ENCODE measurements at regions not wholly inside any gene's neighbourhood (a gene's known extent, or its start where the extent isn't known, plus 50 kb on each side); places are given as distances from the start of the nearest gene placed in this dataset.

DNA sequence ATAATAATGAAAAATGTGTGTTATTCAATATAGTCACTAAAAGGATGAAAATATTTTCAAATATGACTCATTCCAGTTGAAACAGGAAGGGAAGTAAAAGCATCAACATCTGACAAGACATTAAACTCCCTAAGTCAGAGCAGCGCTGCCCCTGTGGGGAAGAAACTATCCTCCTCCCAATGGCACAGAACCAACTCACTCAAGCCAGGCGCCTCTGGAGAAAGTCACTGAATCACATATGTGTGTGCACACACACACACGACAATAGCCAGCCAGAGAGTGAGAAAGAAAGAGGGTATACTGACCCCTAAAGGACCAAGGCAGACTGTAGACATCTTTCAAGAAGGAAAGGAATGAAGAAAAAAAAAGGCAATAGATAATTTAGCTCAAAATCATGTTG is 126.9 kb downstream of the SETD4 start:
- DNase-seq (ENCODE audit: low read depth): peak; percentile 61

DNA sequence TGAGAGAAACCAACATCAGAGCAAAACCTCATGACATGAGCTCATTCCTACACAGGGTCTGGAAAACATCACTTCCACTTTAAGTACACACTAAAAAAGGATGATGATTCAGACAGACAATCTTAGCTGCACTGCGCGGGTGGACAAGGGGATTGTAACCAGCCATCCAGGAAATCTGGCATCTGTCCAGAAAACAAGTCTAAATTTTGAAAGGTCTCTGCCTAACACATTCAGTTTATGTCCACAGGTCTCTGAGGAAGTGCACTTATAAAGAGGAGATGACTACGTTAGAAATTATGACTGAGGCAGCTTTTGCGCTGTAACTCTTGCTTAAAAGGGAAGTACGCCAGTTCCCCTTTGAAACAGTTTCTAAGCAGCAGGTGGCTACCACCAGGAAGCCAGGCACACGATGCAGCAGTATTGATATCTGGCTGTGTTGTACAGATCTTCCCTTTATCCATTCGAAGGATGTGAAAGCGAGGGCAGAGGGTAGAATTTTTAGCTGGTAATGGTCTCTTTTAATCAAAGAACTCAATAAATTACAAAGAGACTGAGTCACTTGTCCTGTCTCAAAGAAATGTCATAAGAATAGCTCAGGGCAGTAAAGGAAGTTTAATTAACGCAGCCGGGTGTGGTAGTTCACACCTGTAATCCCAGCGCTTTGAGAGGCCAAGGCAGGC is 128.0 kb downstream of the SETD4 start:
- peak; percentile 49 for DNase-seq (ENCODE audit: low read depth)

DNA sequence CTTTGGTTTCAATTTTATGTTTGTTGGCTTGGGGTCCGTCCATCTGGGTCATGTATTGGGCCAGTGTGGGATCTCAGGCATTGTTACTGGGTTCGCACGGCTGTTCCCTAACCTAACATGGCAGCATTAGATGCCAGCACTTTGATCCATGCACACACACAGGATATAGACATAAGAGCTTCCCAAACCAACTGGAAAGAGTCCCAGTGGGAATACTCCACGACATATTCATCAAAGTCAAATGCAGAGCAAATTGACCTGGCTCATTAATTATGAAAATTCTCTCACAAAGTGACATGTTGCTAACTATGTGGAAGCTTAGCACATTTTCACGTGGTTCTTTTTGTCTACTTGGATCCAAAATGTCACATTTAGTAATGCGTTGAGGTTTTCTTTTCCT is 130.4 kb downstream of the SETD4 start:
- DNase-seq (ENCODE audit: low read depth): no peak

DNA sequence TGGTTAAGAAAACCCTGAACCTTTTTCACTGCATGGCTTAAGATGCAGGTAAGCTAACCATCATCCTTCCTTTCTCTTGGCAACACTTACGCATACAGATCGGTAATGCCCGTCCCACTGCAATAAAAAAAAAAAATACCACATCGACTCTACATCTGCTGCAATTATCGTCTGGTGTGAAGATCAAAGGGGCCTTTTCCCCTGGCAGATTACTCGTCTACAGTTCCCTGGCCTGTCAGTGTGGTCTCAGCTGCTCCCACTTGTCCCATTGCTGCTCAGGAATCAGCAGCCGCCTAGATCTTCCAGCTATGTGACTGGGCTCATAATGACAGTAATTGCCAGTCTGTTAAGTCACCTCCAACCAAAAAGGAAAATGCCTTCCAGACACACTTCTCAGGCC is 133.1 kb downstream of the SETD4 start:
- no peak for DNase-seq (ENCODE audit: low read depth)

DNA sequence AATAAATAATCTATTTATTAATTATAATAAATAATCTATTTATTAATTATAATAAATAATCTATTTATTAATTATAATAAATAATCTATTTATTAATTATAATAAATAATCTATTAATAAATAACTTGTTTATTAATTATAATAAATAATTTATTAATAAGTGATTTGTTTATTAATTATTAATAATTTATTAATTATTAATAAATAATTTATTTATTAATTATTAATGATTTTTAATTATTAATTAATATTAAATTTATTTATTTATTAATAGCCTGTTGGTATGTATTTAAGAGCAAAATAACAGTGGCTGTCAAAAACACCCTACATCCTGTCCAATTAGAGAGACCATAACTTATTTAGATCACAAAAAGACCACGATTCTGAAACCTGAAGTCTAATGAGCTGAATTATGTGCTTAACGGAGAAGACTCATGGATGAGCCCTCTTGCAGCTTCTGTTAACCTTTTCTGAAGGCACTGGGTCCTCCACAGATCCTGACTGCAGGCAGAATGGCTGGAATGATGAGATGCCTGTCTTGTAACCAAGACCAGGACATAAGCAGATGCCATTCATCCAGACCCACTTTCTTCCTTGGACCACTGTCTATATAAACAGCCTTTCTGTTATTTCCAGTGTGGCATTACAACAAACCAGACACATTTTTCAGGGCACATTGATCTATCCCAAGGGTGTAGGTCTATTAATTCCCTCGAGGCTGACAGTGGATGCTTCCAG is 134.2 kb downstream of the SETD4 start:
- DNase-seq (ENCODE audit: low read depth): no peak

DNA sequence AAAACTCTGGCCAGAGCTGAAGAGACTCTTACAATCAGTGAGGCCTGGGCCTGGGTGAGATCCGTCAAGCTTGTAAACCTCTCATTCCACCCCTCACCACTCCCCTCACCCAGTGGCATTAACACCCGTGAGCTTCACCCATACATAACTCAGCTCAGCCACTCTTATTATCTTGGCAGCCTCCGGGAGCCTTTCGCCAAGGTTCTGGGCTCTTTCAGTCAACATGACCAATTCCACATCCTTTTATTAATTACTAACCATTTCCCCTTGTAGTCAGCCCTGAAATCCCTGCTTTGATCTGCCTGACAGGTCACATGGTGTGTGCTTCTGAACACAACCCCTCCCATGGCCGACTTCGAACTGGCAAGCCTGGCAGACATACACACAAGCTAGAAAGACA is 134.8 kb downstream of the SETD4 start:
- no peak for DNase-seq (ENCODE audit: low read depth)

DNA sequence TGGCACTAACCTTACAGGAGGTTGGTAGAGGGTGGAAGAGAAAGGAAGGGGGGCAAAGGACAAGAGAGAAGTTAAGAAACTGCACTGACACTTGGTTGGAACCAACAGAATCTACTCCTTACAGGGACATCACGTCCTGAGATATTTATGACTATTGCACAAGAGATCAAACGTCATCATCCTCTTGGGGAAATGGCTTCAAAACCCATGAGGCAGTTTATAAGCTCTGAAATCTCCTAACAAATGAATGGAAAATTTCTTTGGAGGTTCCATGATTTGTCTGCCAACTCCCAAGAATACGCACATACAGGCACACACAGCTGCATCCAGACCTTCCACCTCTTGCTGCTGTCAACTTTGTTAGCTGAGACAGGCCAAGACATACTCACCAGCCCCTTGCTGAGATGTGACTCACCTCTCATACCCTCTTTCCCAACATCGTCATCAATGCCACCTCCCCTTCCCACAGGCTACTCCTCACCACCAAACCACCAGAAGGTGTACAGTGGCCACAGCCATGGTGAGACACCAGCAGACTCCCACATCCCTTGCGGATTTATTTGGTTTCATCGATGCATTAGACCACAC is 135.5 kb downstream of the SETD4 start:
- DNase-seq (ENCODE audit: low read depth): no peak

DNA sequence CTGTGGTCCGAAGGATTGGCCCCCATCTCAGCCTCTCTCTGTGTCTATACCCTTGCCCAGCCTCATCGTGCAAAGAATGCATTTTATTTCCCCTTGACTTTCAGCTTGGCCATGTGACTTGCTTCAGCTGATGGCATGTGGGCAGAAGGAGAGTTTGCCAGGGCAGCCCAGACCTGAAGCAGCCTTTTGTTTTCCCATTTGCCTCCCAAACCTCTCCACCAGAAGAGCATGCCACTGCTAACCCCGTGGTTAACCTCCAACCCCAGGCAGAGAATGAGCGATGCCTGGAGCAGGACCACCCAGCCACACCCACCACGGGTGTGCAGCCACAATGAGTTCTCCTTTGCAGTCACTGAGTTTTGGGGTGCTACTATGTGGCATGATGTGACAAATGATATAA is 136.4 kb downstream of the SETD4 start:
- DNase-seq (ENCODE audit: low read depth): no peak

DNA sequence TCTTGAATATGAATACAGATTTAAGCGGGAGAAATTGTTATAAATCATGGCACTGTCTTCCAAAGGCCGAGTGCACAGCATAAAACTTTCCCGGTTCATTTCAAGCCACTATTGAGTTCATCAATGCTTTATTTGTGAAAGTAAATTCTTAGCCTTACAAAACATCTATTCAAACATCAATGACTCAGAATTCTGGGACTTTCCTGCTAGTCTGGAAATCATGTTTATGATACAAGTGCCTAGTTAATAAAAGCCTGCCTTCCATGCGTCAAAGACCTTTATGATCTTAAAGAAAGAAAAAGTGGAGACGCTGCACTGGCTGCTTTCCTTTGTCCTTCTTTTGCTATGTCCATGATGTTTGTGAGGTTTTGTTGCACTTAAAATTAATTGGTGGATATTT is 137.7 kb downstream of the SETD4 start:
- no peak for DNase-seq (ENCODE audit: low read depth)

DNA sequence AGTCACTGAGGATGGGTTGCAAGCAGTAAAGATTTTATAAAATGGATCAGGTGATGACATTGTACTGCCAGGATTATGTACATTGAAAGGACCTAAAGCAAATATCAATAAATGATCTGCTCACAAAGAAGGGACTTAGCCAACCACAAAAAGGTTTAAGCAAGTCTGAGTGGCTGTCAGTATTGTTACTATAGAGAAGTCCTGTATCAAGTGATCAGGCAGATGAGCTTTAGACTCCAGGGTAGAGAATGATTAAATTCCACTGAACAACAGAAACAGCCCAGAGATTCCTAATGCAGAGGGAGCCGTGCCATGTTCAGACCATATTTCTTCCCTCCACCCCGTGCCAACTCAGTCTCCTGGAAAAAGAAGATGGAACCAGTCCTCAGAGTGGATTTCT is 138.9 kb downstream of the SETD4 start:
- no peak for DNase-seq (ENCODE audit: low read depth)

DNA sequence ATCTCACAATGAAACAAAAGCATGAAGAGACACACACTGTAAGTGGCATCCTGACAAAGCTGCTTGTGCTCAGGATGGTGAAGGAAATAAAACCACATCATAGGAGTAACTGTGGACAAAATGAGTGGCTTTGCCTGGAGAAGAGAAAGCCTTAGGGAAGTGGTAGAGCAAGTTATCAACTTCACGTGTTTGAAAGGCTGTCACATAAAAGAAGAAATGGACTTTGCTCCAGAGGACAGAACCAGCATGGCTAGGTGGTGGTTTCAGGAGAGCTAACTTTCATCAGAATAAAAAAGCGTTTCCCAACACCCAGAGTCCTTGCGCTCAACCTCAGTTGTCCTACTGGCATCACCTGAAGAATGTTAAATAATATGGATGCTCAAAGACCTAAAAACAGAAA is 139.9 kb downstream of the SETD4 start:
- DNase-seq (ENCODE audit: low read depth): no peak

DNA sequence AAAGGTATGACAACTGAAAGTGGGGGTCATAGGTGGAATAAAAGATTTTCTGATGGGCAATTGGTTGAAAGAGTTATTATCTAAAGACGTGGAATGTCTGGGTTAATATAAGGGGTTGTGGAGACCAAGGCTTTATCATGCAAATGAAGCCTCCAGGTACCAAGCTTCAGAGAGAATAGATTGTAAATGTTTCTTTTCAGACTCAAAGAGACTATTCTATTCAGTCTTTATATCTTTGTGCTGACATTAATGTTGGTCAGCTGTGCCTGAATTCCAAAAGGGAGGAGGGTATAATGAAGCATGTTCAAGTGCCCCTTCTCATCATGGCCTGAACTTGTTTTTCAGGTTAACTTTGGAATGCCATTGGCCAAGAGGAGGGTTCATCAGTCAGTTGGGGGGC is 145.3 kb downstream of the SETD4 start:
- no peak for DNase-seq (ENCODE audit: low read depth)

DNA sequence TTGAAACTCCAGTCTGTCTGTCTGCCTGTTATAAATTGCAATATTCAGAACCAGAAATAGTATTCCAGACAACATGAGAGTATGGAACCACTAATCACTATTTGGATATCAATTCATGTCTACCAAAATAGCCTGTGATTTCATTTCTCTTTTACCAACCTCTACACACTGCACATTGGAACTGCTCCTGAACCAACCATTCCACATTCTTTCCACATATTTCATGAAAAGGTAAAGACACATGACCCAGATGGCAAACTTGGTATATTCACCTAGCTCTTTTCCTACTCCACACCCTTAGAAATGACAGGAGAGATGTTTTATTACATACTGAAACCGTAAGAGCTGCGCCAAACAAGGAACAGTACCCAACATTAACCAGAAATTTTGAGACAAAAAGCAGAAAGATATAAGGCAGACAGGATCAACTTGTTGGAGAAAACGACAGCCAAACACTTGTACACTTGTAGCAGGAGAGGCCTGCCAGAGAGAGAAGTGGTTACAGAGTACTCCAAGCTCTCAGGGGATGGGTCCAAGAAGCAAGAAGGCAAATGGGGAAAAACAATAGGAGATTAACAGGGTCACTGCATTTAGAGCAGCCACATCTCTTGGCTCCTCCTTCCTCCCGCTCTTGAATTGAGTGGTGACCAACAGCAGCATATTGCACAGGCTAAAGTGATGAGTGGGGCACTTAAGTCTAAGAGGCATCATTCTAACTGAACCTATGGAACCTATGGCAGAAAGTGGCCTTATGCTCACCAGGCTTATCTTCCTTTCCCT is 148.7 kb downstream of the SETD4 start:
- DNase-seq (ENCODE audit: low read depth): no peak

DNA sequence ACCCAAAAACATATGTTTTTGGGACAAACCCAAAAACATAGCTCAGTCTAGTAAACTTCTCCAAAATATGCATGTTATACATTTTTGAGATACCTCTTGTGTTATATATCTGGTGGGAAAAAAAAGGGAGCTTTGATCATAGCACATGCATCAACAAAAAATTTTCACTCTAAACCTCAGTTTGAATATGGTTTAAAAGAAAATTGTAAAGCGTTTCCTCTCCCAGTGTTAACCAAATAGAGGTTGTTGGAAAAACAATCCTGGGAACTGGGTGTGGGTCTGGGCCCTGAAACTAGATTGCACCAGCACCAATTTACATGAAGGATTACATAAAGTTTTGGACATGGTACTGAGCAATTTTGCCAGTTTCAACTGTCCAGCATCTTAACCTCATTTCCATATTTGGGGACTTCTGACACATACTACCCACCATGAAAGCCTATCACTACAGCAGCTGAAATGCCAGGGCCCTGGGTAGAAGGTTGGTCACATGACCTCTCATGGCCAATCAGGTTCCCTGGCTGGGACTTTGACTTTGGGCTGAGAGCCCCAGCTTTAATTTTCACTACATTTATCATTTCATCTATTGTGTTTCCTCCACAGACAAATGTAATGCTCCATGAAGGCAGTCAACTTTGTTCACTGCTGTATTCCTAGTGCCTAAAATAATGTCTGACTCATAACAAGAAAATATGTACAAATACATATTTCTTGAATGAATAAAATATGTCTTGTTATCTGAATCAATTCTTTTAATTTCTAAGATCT is 150.7 kb downstream of the SETD4 start:
- DNase-seq (ENCODE audit: low read depth): no peak

DNA sequence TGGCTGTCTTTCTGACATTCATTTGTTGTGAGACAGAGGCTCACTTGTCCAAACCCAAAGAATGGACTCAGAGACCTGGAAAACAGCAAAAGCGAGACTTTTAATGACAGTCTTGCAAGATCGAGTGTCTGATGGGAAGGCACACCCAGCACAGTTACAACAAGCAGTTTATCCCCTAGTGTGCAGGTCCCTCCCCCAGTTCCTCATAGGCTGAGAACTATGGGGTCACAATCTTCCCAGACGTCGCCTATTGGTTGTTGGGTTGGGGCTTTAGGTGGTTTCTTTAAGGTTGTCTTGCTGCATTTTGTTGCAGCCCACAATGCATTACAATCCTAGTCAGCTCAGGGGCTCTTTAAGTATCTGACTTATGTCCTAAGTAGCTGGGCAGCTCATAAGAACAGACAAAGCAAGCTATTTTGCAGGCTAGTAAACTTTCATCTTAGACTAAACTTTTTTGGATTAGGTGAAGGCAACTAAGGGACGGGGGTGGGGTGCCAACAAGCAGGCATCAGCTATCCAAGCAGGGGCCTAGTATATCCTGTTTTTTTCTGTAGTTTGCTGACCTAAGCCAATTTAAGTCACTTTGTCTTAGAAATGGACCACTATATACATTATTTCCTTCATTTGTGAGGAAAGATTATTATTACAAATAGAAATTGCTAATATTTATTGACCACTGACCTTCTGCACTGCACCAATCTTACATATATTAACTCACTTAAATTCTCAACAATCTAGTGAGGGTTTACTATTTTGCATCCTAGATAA is 151.8 kb downstream of the SETD4 start:
- DNase-seq (ENCODE audit: low read depth): no peak

DNA sequence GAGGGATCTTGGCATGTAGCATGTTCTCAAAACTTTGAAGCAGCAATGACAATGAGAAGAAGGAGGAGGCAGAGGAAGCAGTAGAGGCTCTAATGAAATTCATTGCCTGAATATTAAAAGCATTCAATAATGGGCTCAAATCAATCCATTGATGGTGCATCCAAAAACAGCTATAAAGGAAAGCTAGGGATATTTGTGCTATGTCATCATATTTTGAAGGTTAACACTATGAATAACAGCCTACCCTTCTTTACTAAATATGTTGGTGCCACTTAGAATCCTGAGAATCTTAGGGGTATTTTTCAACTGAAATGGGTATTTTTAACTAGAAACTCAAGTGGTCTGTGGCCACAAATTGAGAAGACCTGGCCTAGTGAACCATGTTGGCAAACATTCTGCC is 153.7 kb downstream of the SETD4 start:
- DNase-seq (ENCODE audit: low read depth): no peak

DNA sequence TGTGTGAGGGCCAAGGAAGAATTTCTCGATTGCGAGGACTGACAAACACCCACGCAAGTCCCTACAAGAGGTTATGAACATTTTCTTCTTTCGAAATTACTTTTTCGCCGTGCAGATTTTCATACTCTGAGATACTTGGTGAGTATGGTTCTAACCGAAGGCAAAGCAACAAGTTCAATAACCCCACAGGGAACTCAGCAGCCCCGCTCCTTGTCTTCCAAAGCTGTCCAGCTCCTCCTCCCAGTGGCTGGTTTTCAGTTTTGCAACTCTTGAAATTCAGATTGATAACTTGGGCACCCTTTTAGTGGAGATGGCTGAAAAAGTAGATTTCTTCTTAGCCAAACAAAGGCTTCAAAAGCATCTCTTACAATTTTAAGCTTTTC is 154.4 kb downstream of the SETD4 start:
- no peak for DNase-seq (ENCODE audit: low read depth)

DNA sequence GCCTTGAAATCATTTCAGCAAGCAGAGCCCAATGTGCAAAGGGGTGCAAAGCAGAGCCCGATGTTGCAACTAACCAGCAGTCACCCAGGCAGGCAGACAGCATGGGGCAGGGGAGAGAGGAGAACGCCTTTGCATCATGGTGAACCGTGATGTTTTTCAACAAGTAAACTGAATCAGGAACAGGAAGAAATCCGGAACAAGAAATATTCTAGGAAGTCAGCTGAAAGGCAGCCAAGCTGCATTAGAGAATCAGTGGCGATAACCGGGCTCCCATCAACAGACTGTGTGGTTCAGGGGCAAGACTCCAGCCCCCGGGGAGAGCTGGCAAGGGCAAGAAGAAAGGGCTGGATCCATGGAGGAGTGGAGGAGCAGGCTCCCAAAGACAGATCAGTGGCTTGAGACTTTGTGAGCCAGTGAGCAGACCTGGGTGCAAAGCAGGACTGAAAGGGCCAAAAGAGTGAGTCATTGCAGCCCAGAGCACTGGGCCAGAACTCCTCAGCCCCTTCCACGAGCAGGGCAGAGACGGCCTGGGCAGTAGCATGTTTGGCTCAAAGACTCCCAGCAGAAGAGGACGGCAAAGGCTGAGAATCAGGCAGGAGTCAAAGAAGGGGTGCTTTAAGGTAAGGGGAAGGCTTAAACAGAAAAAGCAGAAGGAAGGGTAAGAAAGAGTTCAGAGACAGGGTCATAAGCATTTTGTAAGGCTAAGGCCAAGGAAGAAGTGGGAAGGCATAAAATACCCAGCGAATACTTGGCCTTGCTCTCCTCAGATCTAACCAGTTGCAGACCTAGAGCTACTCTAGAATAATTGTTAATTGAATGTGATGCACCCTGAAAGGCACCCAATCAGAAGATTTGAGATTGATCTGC is 155.0 kb downstream of the SETD4 start:
- DNase-seq (ENCODE audit: low read depth): no peak

DNA sequence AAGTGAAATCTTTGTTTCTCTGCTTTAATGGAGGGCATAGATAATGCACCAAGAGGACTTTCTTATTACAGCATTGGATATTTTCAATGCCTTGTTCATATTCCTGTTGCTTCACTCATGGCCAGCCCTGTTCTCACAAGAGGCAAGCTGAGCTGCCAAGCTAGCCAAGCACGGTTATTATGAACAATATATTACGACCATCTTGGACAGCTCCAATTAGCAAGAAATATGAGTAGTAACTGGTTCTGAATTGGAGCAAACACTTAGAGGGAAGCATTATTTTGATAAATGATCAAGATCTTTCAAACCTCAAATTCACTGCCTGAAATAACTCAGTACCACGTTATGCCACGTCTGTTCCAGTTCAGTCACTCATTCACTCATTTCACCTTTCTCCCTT is 159.8 kb downstream of the SETD4 start:
- no peak for DNase-seq (ENCODE audit: low read depth)

DNA sequence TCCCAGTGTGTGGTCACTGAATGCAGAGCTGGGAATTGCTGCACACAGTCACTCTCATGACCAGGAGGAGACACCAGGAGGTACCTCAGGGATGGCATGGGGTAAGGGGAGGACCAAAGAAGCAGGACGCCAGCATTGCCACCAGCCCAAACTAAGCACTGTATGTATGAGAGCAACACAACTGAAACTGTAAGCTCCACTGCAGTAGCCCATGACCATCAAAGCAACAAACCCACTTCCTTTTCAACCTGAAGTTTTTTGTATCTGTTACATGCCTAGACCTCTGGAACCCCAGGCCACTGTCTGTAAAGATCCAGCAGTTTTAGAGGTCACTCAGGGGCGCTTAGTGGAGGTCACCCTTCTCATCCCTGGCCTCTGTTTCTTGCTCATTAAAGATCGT is 164.3 kb downstream of the SETD4 start:
- no peak for DNase-seq (ENCODE audit: low read depth)

Measured in fibroblast of the conjunctiva (primary cell).